ENCODE measurements at regions not wholly inside any gene's neighbourhood (a gene's known extent, or its start where the extent isn't known, plus 50 kb on each side); places are given as distances from the start of the nearest gene placed in this dataset.
"Not testable (repeated sequence)": the region's sequence is repeated elsewhere in the genome, so short reads cannot be mapped to it uniquely, and the experiment has no call there.

DNA sequence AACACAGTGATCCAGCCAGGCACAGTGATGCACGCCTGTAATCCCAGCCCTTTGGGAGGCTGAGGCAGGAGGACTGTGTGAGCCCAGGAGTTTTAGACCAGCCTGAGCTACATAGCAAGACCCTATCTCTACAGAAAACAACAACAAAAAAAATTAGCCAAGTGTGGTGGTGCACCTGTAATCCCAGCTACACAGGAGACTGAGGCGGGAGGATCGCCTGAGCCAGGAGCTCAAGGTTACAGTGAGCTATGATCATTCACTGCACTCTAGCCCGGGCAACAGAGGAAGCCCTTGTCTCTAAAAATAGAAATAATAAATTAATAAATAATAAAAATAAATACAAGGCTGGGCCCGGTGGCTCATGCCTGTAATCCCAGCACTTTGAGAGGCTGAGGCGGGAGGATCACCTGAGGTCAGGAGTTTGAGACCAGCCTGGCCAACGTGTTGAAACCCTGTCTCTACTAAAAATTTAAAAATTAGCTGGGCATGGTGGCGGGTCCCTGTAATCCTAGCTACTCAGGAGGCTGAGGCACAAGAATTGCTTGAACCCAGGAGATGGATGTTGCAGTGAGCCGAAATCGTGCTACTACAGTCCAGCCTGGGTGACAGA lies 75.5 kb upstream of the GRIN2A start:
- H4K20me1 ChIP-seq (replicated peaks; ENCODE audit: insufficient read depth); H3K27me3 Mint-ChIP-seq (ENCODE audit: insufficient read depth, low read depth, poor library complexity); H3K79me2 ChIP-seq (replicated peaks; ENCODE audit: insufficient read depth); H3K4me1 Mint-ChIP-seq; H3K27ac ChIP-seq (ENCODE audit: low read depth); H3K27me3 ChIP-seq (ENCODE audit: insufficient read depth); H3K9me2 ChIP-seq (ENCODE audit: insufficient read depth); H3K4me3 Mint-ChIP-seq; H3F3A ChIP-seq (replicated peaks; ENCODE audit: low read depth); H3K36me3 Mint-ChIP-seq (ENCODE audit: low read depth); H3K4me2 ChIP-seq; H3K4me1 ChIP-seq (ENCODE audit: insufficient read depth); H3K27ac Mint-ChIP-seq; H3K4me3 ChIP-seq; ATAC-seq; H3K9me3 Mint-ChIP-seq; H3K36me3 ChIP-seq (ENCODE audit: insufficient read depth); DNase-seq (ENCODE audit: low spot score): not testable (repeated sequence)
- H2AFZ ChIP-seq = peak overlapping the region; percentile 85

- not testable (repeated sequence) for H3K27ac Mint-ChIP-seq; H3K9me2 ChIP-seq (ENCODE audit: insufficient read depth); H3K36me3 Mint-ChIP-seq (ENCODE audit: low read depth)
These were observed 76.8 kb upstream of the GRIN2A start for GRCh38 chr16:10258930-10259603.

GRCh38 chr16:10261077-10261476 lies 78.8 kb upstream of the GRIN2A start:
- Mint-ChIP-seq H3K27ac (no peak overlapping the region), H3K4me1 (peaks cover 7% of the 10 kb centered on the region), H3K9me3 (no peaks in the 10 kb centered on the region), H3K4me3 (no peak overlapping the region), H3K36me3 (ENCODE audit: low read depth) (no peaks in the 10 kb centered on the region), H3K27me3 (ENCODE audit: insufficient read depth, low read depth, poor library complexity) (peaks cover 5% of the 10 kb centered on the region)
- no peak for DNase-seq (ENCODE audit: low spot score)
- no peaks in the 10 kb centered on the region for H3K36me3 ChIP-seq (ENCODE audit: insufficient read depth)
- no peaks in the 10 kb centered on the region for H3K27me3 ChIP-seq (ENCODE audit: insufficient read depth)
- no peak overlapping the region for H3K4me3 ChIP-seq
- H3K4me1 ChIP-seq (ENCODE audit: insufficient read depth) = peaks cover 3% of the 10 kb centered on the region
- ATAC-seq = no peak
- H3K9me2 ChIP-seq (ENCODE audit: insufficient read depth) = no peaks in the 10 kb centered on the region
- H3K27ac ChIP-seq (ENCODE audit: low read depth) = no peak overlapping the region
- H3K4me2 ChIP-seq = no peak overlapping the region
- no peaks in the 10 kb centered on the region for H4K20me1 ChIP-seq (replicated peaks; ENCODE audit: insufficient read depth)
- no peak for TF ChIP-seq ZNF331 (CRISPR knock-in tag; IDR thresholded peaks at IDR 0.05; ENCODE audit: low read depth)
- no peak for TF ChIP-seq JUNB (IDR thresholded peaks at IDR 0.05; ENCODE audit: unreplicated experiment)
- TF ChIP-seq NANOG (IDR thresholded peaks at IDR 0.05; ENCODE audit: borderline replicate concordance) = no peak
- TF ChIP-seq, protein P1, sequence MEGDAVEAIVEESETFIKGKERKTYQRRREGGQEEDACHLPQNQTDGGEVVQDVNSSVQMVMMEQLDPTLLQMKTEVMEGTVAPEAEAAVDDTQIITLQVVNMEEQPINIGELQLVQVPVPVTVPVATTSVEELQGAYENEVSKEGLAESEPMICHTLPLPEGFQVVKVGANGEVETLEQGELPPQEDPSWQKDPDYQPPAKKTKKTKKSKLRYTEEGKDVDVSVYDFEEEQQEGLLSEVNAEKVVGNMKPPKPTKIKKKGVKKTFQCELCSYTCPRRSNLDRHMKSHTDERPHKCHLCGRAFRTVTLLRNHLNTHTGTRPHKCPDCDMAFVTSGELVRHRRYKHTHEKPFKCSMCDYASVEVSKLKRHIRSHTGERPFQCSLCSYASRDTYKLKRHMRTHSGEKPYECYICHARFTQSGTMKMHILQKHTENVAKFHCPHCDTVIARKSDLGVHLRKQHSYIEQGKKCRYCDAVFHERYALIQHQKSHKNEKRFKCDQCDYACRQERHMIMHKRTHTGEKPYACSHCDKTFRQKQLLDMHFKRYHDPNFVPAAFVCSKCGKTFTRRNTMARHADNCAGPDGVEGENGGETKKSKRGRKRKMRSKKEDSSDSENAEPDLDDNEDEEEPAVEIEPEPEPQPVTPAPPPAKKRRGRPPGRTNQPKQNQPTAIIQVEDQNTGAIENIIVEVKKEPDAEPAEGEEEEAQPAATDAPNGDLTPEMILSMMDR (conservative IDR thresholded peaks at IDR 0.05; ENCODE audit: low read depth in 2 of 2) = no peak
- no peak for TF ChIP-seq ZNF114 (CRISPR knock-in tag; IDR thresholded peaks at IDR 0.05)
- TF ChIP-seq STAT1 (IDR thresholded peaks at IDR 0.05; ENCODE audit: unreplicated experiment) = no peak
- TF ChIP-seq EZH2phosphoT487 (IDR thresholded peaks at IDR 0.05; ENCODE audit: unreplicated experiment) = no peak
- H3K79me2 ChIP-seq (replicated peaks; ENCODE audit: insufficient read depth) = no peaks in the 10 kb centered on the region
- no peak overlapping the region; the same call in 1 of the 2 replicates for H2AFZ ChIP-seq
- H3F3A ChIP-seq (replicated peaks; ENCODE audit: low read depth) = no peaks in the 10 kb centered on the region

More at GRCh38 chr16:10258930-10259603, 76.8 kb upstream of the GRIN2A start:
- H3K4me3 ChIP-seq; H3K27ac ChIP-seq (ENCODE audit: low read depth); H3K79me2 ChIP-seq (replicated peaks; ENCODE audit: insufficient read depth); H3K27me3 Mint-ChIP-seq (ENCODE audit: insufficient read depth, low read depth, poor library complexity); H3K4me2 ChIP-seq; H3K4me1 Mint-ChIP-seq; DNase-seq (ENCODE audit: low spot score); H3K4me3 Mint-ChIP-seq; H3K9me3 Mint-ChIP-seq; H3F3A ChIP-seq (replicated peaks; ENCODE audit: low read depth); H3K4me1 ChIP-seq (ENCODE audit: insufficient read depth); H3K36me3 ChIP-seq (ENCODE audit: insufficient read depth); H4K20me1 ChIP-seq (replicated peaks; ENCODE audit: insufficient read depth); H3K27me3 ChIP-seq (ENCODE audit: insufficient read depth); H2AFZ ChIP-seq; ATAC-seq: not testable (repeated sequence)

DNA sequence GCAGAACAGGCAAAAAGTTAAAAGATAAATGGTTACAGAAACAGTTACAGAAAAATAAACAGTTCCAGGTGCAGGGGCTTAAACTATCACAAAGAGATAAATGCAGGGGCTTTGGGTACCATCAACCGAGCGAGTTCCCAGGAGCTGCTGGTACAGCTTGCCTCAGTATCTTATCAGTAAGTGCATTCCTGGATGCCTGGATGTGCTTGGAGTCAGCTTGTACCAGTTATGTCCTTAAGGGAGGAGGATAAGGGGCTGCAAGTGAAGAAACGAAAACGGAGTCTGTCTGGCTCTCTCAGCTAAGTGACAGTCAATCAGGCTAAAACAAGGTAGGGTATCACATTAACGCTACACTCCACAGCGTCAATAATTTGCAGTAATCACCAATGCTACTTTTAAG lies 79.3 kb upstream of the GRIN2A start:
- not testable (repeated sequence) for H3K36me3 ChIP-seq (ENCODE audit: insufficient read depth); H3K4me3 ChIP-seq; H3K36me3 Mint-ChIP-seq (ENCODE audit: low read depth); ATAC-seq; H3K27me3 ChIP-seq (ENCODE audit: insufficient read depth); H2AFZ ChIP-seq; H3K79me2 ChIP-seq (replicated peaks; ENCODE audit: insufficient read depth); H3F3A ChIP-seq (replicated peaks; ENCODE audit: low read depth); H3K4me3 Mint-ChIP-seq; H3K27me3 Mint-ChIP-seq (ENCODE audit: insufficient read depth, low read depth, poor library complexity); H3K4me1 Mint-ChIP-seq; H3K27ac Mint-ChIP-seq; H4K20me1 ChIP-seq (replicated peaks; ENCODE audit: insufficient read depth); H3K9me2 ChIP-seq (ENCODE audit: insufficient read depth); H3K4me1 ChIP-seq (ENCODE audit: insufficient read depth); H3K9me3 Mint-ChIP-seq; H3K4me2 ChIP-seq; DNase-seq (ENCODE audit: low spot score); H3K27ac ChIP-seq (ENCODE audit: low read depth)

Measured in GM23338 (cell line).